HepG2 (cell line): ENCODE measurements at regions not wholly inside any gene's neighbourhood (a gene's known extent, or its start where the extent isn't known, plus 50 kb on each side); places are given as distances from the start of the nearest gene placed in this dataset.

Source experiments
- EZH2 ChIP-seq: conservative IDR thresholded peaks from 2 replicates; pipeline ENCODE4 v1.6.1; 2012; ENCODE audit warnings: mild to moderate bottlenecking, low read depth, low read length, moderate library complexity
- HIVEP1 ChIP-seq: sonication (generic); formaldehyde crosslinking; IDR thresholded peaks from 2 replicates; pipeline ENCODE4 v1.4.0; 2020; ENCODE audit warnings: mild to moderate bottlenecking, missing genetic modification reagents
- ZIK1 ChIP-seq: sonication (generic); formaldehyde crosslinking; IDR thresholded peaks from 2 replicates; pipeline ENCODE4 v1.5.0; 2020; ENCODE audit warnings: mild to moderate bottlenecking, low read depth, missing genetic modification reagents, borderline replicate concordance
- TF ChIP-seq, protein P1 (sequence below): sonication (generic); formaldehyde crosslinking; IDR thresholded peaks from 2 replicates; pipeline ENCODE4 v1.4.0; 2020; ENCODE audit warnings: missing genetic modification reagents
- TF ChIP-seq, protein P2 (sequence below): sonication (generic); formaldehyde crosslinking; IDR thresholded peaks from 2 replicates; pipeline ENCODE4 v1.5.0; 2020; ENCODE audit warnings: mild to moderate bottlenecking, missing genetic modification reagents, moderate library complexity
- TF ChIP-seq, protein P3 (sequence below): IDR thresholded peaks from 2 replicates; pipeline ENCODE4 v1.6.1; 2016; ENCODE audit warnings: missing compliant biosample characterization, missing genetic modification reagents, borderline replicate concordance
- TF ChIP-seq, protein P4 (sequence below): sonication (generic); formaldehyde crosslinking; IDR thresholded peaks from 2 replicates; pipeline ENCODE4 v1.8.0; 2022; ENCODE audit warnings: missing genetic modification reagents, low read depth, mild to moderate bottlenecking, borderline replicate concordance

DNA sequence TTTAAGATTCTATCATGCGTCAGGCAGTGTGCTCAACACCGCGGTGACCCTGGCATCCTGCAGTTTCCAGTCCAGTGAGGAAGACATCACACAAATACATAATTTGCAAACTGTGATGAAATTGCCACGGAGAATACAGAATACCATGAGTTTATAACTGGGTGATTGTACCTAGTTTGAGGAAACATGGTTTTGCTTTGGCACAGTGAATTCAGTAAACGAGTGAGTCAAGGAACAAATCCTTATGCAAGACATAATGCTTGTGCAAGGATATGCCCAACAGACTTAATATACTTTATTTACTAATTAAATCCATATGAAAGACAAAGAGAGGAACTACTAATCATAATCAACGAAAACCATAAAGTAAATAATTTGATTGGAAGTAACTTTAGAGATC is 311.8 kb upstream of the TMTC1 start:
- TF ChIP-seq, protein P1, sequence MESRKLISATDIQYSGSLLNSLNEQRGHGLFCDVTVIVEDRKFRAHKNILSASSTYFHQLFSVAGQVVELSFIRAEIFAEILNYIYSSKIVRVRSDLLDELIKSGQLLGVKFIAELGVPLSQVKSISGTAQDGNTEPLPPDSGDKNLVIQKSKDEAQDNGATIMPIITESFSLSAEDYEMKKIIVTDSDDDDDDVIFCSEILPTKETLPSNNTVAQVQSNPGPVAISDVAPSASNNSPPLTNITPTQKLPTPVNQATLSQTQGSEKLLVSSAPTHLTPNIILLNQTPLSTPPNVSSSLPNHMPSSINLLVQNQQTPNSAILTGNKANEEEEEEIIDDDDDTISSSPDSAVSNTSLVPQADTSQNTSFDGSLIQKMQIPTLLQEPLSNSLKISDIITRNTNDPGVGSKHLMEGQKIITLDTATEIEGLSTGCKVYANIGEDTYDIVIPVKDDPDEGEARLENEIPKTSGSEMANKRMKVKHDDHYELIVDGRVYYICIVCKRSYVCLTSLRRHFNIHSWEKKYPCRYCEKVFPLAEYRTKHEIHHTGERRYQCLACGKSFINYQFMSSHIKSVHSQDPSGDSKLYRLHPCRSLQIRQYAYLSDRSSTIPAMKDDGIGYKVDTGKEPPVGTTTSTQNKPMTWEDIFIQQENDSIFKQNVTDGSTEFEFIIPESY (CRISPR knock-in tag), result no peak
- TF ChIP-seq, protein P2, sequence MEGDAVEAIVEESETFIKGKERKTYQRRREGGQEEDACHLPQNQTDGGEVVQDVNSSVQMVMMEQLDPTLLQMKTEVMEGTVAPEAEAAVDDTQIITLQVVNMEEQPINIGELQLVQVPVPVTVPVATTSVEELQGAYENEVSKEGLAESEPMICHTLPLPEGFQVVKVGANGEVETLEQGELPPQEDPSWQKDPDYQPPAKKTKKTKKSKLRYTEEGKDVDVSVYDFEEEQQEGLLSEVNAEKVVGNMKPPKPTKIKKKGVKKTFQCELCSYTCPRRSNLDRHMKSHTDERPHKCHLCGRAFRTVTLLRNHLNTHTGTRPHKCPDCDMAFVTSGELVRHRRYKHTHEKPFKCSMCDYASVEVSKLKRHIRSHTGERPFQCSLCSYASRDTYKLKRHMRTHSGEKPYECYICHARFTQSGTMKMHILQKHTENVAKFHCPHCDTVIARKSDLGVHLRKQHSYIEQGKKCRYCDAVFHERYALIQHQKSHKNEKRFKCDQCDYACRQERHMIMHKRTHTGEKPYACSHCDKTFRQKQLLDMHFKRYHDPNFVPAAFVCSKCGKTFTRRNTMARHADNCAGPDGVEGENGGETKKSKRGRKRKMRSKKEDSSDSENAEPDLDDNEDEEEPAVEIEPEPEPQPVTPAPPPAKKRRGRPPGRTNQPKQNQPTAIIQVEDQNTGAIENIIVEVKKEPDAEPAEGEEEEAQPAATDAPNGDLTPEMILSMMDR (CRISPR knock-in tag), result no peak
- TF ChIP-seq, protein P3, sequence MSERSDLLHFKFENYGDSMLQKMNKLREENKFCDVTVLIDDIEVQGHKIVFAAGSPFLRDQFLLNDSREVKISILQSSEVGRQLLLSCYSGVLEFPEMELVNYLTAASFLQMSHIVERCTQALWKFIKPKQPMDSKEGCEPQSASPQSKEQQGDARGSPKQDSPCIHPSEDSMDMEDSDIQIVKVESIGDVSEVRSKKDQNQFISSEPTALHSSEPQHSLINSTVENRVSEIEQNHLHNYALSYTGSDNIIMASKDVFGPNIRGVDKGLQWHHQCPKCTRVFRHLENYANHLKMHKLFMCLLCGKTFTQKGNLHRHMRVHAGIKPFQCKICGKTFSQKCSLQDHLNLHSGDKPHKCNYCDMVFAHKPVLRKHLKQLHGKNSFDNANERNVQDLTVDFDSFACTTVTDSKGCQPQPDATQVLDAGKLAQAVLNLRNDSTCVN (CRISPR knock-in tag), result no peak
- TF ChIP-seq EZH2 (no peak), ZIK1 (CRISPR knock-in tag) (no peak), HIVEP1 (CRISPR knock-in tag) (no peak)
- TF ChIP-seq, protein P4, sequence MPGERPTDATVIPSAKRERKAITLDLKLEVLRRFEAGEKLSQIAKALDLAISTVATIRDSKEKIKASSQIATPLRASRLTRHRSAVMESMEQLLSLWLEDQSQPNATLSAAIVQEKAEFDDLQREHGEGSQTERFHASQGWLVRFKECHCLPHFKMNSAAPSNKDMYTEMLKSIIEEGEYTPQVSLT (CRISPR knock-in tag), result no peak
